ENCODE measurements at regions not wholly inside any gene's neighbourhood (a gene's known extent, or its start where the extent isn't known, plus 50 kb on each side); places are given as distances from the start of the nearest gene placed in this dataset.

- TF ChIP-seq CTCF (conservative IDR thresholded peaks at IDR 0.05; ENCODE audit: low read depth in 2 of 2) (no peak), EZH2phosphoT487 (IDR thresholded peaks at IDR 0.05; ENCODE audit: unreplicated experiment) (no peak), POLR2AphosphoS5 (IDR thresholded peaks at IDR 0.05; ENCODE audit: low read depth) (no peak), EZH2 (IDR thresholded peaks at IDR 0.05; ENCODE audit: low read depth, unreplicated experiment) (no peak), REST (IDR thresholded peaks at IDR 0.05; ENCODE audit: unreplicated experiment) (no peak), CREB1 (CRISPR knock-in tag; IDR thresholded peaks at IDR 0.05; ENCODE audit: low read depth) (no peak), JUNB (IDR thresholded peaks at IDR 0.05; ENCODE audit: unreplicated experiment) (no peak), ZNF331 (CRISPR knock-in tag; IDR thresholded peaks at IDR 0.05; ENCODE audit: low read depth) (no peak), STAT1 (IDR thresholded peaks at IDR 0.05; ENCODE audit: unreplicated experiment) (no peak), ETS1 (IDR thresholded peaks at IDR 0.05) (no peak)
Measured at GRCh38 chr13:97724450-97724849, 229.0 kb upstream of the IPO5 start.
